Glomerular endothelial cell (primary cell): ENCODE measurements at regions not wholly inside any gene's neighbourhood (a gene's known extent, or its start where the extent isn't known, plus 50 kb on each side); places are given as distances from the start of the nearest gene placed in this dataset.

ENCODE experiments used
- DNase-seq: peaks from one replicate; pipeline ENCODE4 v3.0.0-alpha.2; 2011; ENCODE audit warnings: low read depth, low spot score; ENCODE audit errors: extremely low read depth

GRCh38 chr3:130259166-130259874 lies 86.2 kb upstream of the COL6A5 start:
- no peak for DNase-seq

- DNase-seq, result no peak
Observed at GRCh38 chr3:130260918-130261317, 84.6 kb upstream of the COL6A5 start.

GRCh38 chr3:130263708-130264107 lies 81.8 kb upstream of the COL6A5 start:
- no peak for DNase-seq

- no peak for DNase-seq
Observed at GRCh38 chr3:130266817-130267216, 78.7 kb upstream of the COL6A5 start.

- peak; percentile 27 for DNase-seq
Observed at GRCh38 chr3:130276203-130276803, 69.2 kb upstream of the COL6A5 start.

- DNase-seq, result no peak
Observed at GRCh38 chr3:130288670-130289069, 56.8 kb upstream of the COL6A5 start.

GRCh38 chr3:130291148-130291547 lies 54.3 kb upstream of the COL6A5 start:
- DNase-seq, result no peak

- DNase-seq, result no peak
Observed at GRCh38 chr3:130293247-130293646, 52.2 kb upstream of the COL6A5 start.
